ENCODE measurements at regions not wholly inside any gene's neighbourhood (a gene's known extent, or its start where the extent isn't known, plus 50 kb on each side); places are given as distances from the start of the nearest gene placed in this dataset.
"Not testable (repeated sequence)": the region's sequence is repeated elsewhere in the genome, so short reads cannot be mapped to it uniquely, and the experiment has no call there.

DNA sequence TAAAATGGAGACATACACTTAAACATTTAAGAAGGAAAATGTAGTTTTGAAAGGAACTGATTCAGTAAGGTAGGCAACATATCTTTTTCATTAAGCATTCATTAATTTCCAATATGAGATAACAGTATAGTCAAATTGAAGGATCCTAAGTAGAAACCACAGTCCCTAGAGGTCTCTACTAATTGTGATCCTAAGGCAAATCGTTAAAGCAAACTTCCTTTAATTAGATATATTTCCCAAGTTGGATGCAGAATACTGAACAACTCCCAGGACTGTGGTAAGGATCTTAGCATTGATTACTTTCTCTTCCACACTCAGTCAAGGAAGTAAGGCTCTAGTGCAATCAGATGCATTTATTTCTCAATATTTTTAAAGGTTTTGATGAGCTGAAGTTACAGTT, 604.1 kb upstream of the GJE1 start:
- H3K4me3 ChIP-seq (ENCODE audit: low read depth, low read length): no peak overlapping the region
- TF ChIP-seq, protein P1, sequence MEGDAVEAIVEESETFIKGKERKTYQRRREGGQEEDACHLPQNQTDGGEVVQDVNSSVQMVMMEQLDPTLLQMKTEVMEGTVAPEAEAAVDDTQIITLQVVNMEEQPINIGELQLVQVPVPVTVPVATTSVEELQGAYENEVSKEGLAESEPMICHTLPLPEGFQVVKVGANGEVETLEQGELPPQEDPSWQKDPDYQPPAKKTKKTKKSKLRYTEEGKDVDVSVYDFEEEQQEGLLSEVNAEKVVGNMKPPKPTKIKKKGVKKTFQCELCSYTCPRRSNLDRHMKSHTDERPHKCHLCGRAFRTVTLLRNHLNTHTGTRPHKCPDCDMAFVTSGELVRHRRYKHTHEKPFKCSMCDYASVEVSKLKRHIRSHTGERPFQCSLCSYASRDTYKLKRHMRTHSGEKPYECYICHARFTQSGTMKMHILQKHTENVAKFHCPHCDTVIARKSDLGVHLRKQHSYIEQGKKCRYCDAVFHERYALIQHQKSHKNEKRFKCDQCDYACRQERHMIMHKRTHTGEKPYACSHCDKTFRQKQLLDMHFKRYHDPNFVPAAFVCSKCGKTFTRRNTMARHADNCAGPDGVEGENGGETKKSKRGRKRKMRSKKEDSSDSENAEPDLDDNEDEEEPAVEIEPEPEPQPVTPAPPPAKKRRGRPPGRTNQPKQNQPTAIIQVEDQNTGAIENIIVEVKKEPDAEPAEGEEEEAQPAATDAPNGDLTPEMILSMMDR (IDR thresholded peaks at IDR 0.05; ENCODE audit: low read depth, low read length, missing control alignments): no peak
- no peak for DNase-seq (ENCODE audit: low read depth)
- in situ Hi-C loops (cut with HindIII; ENCODE audit: low sequenced_read_pairs): no loop called here

DNA sequence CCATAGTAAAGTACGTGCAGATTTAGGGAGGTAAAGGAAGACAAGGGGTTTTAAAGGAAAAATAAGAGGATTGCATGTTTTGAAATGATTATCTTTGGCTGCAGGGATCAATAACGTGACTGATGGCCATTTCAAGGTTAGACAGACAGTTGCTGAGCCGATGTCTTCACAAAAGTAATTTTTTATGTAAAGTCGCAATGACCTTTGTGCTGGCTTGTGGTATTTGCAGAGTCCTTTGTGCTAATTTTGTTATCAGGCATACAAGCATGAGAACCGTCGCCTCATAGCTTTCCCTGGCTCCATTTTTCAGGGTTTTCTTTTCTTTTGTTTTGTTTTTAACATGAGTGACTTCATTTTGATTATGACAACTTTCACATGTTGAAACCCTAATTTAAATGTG, 605.7 kb upstream of the GJE1 start:
- no peak overlapping the region for H3K4me3 ChIP-seq (ENCODE audit: low read depth, low read length)
- TF ChIP-seq, protein P1 (IDR thresholded peaks at IDR 0.05; ENCODE audit: low read depth, low read length, missing control alignments): no peak
- in situ Hi-C loops (cut with HindIII; ENCODE audit: low sequenced_read_pairs): no loop called here
- DNase-seq (ENCODE audit: low read depth): no peak

DNA sequence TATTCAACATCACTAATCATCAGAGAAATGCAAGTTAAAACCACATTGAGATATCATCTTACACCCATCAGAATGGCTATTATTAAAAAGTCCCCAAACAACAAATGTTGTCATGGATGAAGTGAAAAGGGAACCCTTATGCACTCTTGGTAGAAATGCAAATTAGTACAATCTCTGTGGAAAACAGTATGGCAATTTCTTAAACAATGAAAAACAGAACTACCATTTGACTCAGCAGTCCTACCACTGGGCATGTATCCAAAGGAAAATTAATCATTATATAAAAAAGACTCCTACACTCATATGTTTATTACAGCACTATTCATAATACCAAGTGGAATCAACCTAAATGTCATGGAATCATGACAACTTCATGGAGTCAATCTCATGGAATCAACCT, 611.3 kb upstream of the GJE1 start:
- DNase-seq (ENCODE audit: low read depth): no peak
- in situ Hi-C loops (cut with HindIII; ENCODE audit: low sequenced_read_pairs): no loop called here
- TF ChIP-seq, protein P1 (IDR thresholded peaks at IDR 0.05; ENCODE audit: low read depth, low read length, missing control alignments): no peak
- H3K4me3 ChIP-seq (ENCODE audit: low read depth, low read length): no peak overlapping the region

DNA sequence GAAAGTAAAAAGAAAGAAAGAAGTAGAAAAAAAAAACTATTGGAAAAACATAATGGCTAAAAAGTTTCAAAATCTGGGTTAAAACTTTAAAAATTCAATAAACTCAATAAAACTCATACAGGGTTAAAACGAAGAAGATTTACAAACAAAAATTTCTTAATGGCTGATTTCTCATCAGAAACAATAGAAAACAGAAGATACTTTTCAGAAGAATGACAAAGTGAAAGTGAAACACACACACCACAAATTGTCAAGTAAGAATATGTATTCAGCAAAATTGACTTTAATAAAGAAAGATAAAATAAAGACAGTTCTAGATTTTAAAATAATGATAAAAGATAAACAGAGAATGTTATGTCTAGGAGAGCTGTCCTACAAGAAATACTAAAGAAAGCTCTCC, 618.9 kb upstream of the GJE1 start:
- no peak overlapping the region for H3K4me3 ChIP-seq (ENCODE audit: low read depth, low read length)
- TF ChIP-seq, protein P1 (IDR thresholded peaks at IDR 0.05; ENCODE audit: low read depth, low read length, missing control alignments): no peak
- in situ Hi-C loops (cut with HindIII; ENCODE audit: low sequenced_read_pairs): no loop called here
- no peak for DNase-seq (ENCODE audit: low read depth)

DNA sequence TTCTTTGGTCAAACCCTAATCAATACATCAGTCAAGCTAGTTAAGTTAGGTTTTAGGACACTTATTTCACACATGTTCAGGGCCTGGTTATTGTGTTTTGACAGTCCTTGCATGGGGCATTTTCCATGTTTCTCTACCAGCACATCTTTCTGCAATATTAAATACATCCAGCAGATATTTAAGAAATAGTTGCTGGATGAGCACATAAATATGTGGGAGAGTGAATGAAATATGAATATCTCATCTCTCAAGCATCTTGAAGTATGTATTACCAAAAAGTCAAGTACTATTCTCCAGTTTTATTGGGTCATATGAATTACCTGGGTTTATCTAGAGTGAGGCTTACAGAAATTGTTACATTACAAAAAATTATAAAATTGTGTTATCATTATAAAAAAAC, 621.9 kb upstream of the GJE1 start:
- DNase-seq (ENCODE audit: low read depth): no peak
- in situ Hi-C loops (cut with HindIII; ENCODE audit: low sequenced_read_pairs): no loop called here
- TF ChIP-seq, protein P1 (IDR thresholded peaks at IDR 0.05; ENCODE audit: low read depth, low read length, missing control alignments): no peak
- no peak overlapping the region for H3K4me3 ChIP-seq (ENCODE audit: low read depth, low read length)

DNA sequence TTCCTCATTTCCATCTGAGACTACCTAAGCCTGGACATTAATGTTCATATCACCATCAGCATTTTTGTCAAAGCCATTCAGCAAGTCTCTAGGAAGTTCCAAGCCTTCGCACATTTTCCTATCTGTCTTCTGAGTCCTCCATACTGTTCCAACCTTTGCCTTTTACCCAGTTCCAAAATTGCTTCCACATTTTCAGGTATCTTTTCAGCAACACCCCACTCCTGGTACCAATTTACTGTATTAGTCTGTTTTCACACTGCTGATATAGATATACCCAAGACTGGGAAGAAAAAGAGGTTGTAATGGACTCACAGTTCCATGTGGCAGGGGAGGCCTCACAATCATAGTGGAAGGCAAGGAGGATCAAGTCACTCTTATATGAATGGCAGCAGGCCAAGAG, 626.7 kb upstream of the GJE1 start:
- H3K4me3 ChIP-seq (ENCODE audit: low read depth, low read length); in situ Hi-C loops (cut with HindIII; ENCODE audit: low sequenced_read_pairs); DNase-seq (ENCODE audit: low read depth): not testable (repeated sequence)

DNA sequence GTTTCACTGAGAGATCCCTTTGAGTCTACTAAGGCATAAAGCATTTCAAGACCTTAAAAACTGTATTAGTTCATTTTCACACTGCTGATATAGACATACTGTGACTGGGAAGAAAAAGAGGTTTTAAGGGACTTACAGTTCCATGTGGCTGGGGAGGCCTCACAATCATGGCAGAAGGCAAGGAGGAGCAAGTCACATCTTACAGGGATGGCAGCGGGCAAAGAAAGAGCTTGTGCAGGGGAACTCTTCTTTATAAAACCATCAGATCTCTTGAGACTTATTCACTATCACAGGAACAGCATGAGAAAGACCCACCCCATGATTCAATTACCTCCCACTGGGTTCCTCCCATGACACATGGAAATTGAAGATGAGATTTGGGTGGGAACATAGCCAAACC, 628.4 kb upstream of the GJE1 start:
- DNase-seq (ENCODE audit: low read depth); H3K4me3 ChIP-seq (ENCODE audit: low read depth, low read length); in situ Hi-C loops (cut with HindIII; ENCODE audit: low sequenced_read_pairs): not testable (repeated sequence)

DNA sequence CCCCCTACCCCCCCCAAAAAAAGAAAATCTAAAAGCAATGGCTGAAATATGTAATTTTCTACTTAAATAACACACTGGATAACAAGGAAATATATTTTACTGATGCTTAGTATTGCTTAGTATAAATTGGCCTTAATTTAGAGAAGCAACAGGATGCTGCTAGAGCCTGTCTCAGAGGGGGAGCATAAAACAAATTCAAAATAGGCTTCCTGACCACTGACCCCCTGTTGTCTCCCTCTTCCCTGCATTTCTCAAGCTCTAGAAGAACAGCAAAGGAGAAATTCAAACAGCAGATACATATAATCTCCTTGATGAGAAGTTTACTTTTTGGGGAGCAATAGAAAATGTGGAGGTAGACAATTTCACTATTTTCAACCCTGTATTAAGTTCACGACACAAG, 631.1 kb upstream of the GJE1 start:
- TF ChIP-seq, protein P1 (IDR thresholded peaks at IDR 0.05; ENCODE audit: low read depth, low read length, missing control alignments): no peak
- H3K4me3 ChIP-seq (ENCODE audit: low read depth, low read length): no peak overlapping the region
- in situ Hi-C loops (cut with HindIII; ENCODE audit: low sequenced_read_pairs): no loop called here
- DNase-seq (ENCODE audit: low read depth): no peak
